ENCODE measurements at regions not wholly inside any gene's neighbourhood (a gene's known extent, or its start where the extent isn't known, plus 50 kb on each side); places are given as distances from the start of the nearest gene placed in this dataset.
"Not testable (repeated sequence)": the region's sequence is repeated elsewhere in the genome, so short reads cannot be mapped to it uniquely, and the experiment has no call there.

- not testable (repeated sequence) for DNase-seq
These were observed 58.5 kb upstream of the ZNF195 start for GRCh38 chr11:3437441-3437840.

GRCh38 chr11:3434976-3435375 lies 56.0 kb upstream of the ZNF195 start:
- no peak for DNase-seq

- not testable (repeated sequence) for DNase-seq
These were observed 50.2 kb upstream of the ZNF195 start for GRCh38 chr11:3429191-3429590.

Data from activated CD8-positive, alpha-beta memory T cell treated with anti-CD3 and anti-CD28 coated beads for 24 hours (primary cell).